Neural cell (in vitro differentiated cells): ENCODE measurements at regions not wholly inside any gene's neighbourhood (a gene's known extent, or its start where the extent isn't known, plus 50 kb on each side); places are given as distances from the start of the nearest gene placed in this dataset.

ENCODE experiments used
- EP300 ChIP-seq: fragments of 450-650 bp; conservative IDR thresholded peaks from 2 replicates; pipeline ENCODE4 v1.6.1; 2014; ENCODE audit warnings: antibody characterized with exemption, mild to moderate bottlenecking, moderate library complexity; ENCODE audit not compliant: poor library complexity, severe bottlenecking
- EZH2 ChIP-seq: fragments of 200-600, 300-800 bp; shearing (Covaris generic), sonication (generic); IDR thresholded peaks from 2 replicates; pipeline ENCODE4 v1.6.1; 2014; ENCODE audit warnings: antibody characterized with exemption, low read length, borderline replicate concordance, mild to moderate bottlenecking; ENCODE audit not compliant: insufficient read depth, poor library complexity, severe bottlenecking
- POLR2AphosphoS5 ChIP-seq: IDR thresholded peaks from 2 replicates; pipeline ENCODE4 v1.6.1; 2012
- RAD21 ChIP-seq: fragments of 450-650 bp; conservative IDR thresholded peaks from 2 replicates; pipeline ENCODE4 v1.6.1; 2014; ENCODE audit warnings: antibody characterized with exemption, mild to moderate bottlenecking, moderate library complexity
- SMC3 ChIP-seq: fragments of 450-650 bp; conservative IDR thresholded peaks from 2 replicates; pipeline ENCODE4 v1.6.1; 2014; ENCODE audit warnings: antibody characterized with exemption, mild to moderate bottlenecking, moderate library complexity; ENCODE audit not compliant: poor library complexity
- TAF1 ChIP-seq: IDR thresholded peaks from 2 replicates; pipeline ENCODE4 v1.6.1; 2012; ENCODE audit warnings: low read depth
- TF ChIP-seq, protein P1 (sequence below): fragments of 450-650 bp; IDR thresholded peaks from 2 replicates; pipeline ENCODE4 v1.5.1; 2014; ENCODE audit warnings: antibody characterized with exemption, mild to moderate bottlenecking, moderate library complexity; ENCODE audit not compliant: poor library complexity, severe bottlenecking
- TF ChIP-seq, protein P2 (sequence below): IDR thresholded peaks from 2 replicates; pipeline ENCODE4 v1.6.1; 2012; ENCODE audit warnings: borderline replicate concordance

DNA sequence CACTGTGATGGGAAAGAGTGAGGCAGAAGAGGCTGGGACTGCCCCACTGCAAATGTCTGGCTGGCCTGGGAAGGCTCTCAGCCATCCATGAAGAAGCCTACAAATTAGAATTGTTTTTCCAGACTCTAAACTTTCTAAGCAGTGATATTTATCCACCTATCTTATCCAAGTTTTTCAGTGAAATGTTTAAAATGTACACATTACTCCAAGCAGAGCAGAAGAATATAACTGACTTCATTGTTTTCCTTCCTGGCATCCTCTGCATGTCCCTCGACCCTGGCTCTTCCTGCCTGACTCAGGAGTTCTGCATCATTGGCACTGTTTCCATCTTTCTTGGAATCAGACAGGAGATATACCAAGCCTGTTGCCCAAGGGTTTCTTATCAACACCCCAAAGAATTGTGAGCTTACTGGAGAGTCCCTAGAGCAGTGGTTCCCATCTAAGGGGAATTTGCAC lies 401.5 kb upstream of the PROK2 start:
- TF ChIP-seq, protein P1, sequence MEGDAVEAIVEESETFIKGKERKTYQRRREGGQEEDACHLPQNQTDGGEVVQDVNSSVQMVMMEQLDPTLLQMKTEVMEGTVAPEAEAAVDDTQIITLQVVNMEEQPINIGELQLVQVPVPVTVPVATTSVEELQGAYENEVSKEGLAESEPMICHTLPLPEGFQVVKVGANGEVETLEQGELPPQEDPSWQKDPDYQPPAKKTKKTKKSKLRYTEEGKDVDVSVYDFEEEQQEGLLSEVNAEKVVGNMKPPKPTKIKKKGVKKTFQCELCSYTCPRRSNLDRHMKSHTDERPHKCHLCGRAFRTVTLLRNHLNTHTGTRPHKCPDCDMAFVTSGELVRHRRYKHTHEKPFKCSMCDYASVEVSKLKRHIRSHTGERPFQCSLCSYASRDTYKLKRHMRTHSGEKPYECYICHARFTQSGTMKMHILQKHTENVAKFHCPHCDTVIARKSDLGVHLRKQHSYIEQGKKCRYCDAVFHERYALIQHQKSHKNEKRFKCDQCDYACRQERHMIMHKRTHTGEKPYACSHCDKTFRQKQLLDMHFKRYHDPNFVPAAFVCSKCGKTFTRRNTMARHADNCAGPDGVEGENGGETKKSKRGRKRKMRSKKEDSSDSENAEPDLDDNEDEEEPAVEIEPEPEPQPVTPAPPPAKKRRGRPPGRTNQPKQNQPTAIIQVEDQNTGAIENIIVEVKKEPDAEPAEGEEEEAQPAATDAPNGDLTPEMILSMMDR, result no peak
- TF ChIP-seq EZH2 (no peak), EP300 (no peak), POLR2AphosphoS5 (no peak), RAD21 (no peak), TAF1 (no peak), SMC3 (no peak)
- TF ChIP-seq, protein P2, sequence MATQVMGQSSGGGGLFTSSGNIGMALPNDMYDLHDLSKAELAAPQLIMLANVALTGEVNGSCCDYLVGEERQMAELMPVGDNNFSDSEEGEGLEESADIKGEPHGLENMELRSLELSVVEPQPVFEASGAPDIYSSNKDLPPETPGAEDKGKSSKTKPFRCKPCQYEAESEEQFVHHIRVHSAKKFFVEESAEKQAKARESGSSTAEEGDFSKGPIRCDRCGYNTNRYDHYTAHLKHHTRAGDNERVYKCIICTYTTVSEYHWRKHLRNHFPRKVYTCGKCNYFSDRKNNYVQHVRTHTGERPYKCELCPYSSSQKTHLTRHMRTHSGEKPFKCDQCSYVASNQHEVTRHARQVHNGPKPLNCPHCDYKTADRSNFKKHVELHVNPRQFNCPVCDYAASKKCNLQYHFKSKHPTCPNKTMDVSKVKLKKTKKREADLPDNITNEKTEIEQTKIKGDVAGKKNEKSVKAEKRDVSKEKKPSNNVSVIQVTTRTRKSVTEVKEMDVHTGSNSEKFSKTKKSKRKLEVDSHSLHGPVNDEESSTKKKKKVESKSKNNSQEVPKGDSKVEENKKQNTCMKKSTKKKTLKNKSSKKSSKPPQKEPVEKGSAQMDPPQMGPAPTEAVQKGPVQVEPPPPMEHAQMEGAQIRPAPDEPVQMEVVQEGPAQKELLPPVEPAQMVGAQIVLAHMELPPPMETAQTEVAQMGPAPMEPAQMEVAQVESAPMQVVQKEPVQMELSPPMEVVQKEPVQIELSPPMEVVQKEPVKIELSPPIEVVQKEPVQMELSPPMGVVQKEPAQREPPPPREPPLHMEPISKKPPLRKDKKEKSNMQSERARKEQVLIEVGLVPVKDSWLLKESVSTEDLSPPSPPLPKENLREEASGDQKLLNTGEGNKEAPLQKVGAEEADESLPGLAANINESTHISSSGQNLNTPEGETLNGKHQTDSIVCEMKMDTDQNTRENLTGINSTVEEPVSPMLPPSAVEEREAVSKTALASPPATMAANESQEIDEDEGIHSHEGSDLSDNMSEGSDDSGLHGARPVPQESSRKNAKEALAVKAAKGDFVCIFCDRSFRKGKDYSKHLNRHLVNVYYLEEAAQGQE, result no peak
